H1 (cell line): ENCODE measurements at regions not wholly inside any gene's neighbourhood (a gene's known extent, or its start where the extent isn't known, plus 50 kb on each side); places are given as distances from the start of the nearest gene placed in this dataset.

Experiments
- CTCF ChIA-PET: fragments of 300-600 bp; sonication (Branson Sonifier 250); formaldehyde crosslinking; loops from one replicate; lab custom pipeline; 2021; ENCODE audit not compliant: partially characterized antibody; lab: Charles Lee
- POLR2A ChIA-PET: fragments of 300-600 bp; sonication (Branson Sonifier 250); formaldehyde crosslinking; loops from one replicate; lab custom pipeline; 2021; ENCODE audit warnings: inconsistent platforms; ENCODE audit not compliant: partially characterized antibody; lab: Charles Lee
- DNase-seq, 2 experiments: peaks; one replicate each; pipeline versions ENCODE4 v3.0.0 to v3.0.0-alpha.2; 2010 to 2022; ENCODE audit warnings: low spot score in 2 of 2, low read depth in 1 of 2, mixed read lengths in 1 of 2
- FAIRE-seq: peaks from 2 replicates; lab custom pipeline; 2011; peaks lifted over from hg19 to GRCh38; lab: Jason Lieb, UNC
- H2AFZ ChIP-seq: 2 replicates; pipeline ENCODE4 v1.8.1; 2012; ENCODE audit warnings: low read length, inconsistent platforms
- H2AK5ac ChIP-seq: 2 replicates; pipeline ENCODE4 v1.6.1; 2013; ENCODE audit warnings: low read depth, low read length
- H2BK120ac ChIP-seq: replicated peaks from 2 replicates; pipeline ENCODE3; 2013; ENCODE audit warnings: low read depth, low read length, inconsistent platforms
- H2BK12ac ChIP-seq: 2 replicates; pipeline ENCODE4 v1.6.1; 2013; ENCODE audit warnings: low read depth, low read length
- H2BK15ac ChIP-seq: 2 replicates; pipeline ENCODE4 v1.6.1; 2013; ENCODE audit warnings: low read length
- H2BK20ac ChIP-seq: 2 replicates; pipeline ENCODE4 v1.6.1; 2013; ENCODE audit warnings: low read length
- H2BK5ac ChIP-seq: 2 replicates; pipeline ENCODE4 v1.6.1; 2013; ENCODE audit warnings: low read depth, low read length
- H3K14ac ChIP-seq: 2 replicates; pipeline ENCODE4 v1.6.1; 2013; ENCODE audit warnings: inconsistent platforms; ENCODE audit not compliant: insufficient read length
- H3K18ac ChIP-seq: 2 replicates; pipeline ENCODE4 v1.6.1; 2013; ENCODE audit warnings: low read length; ENCODE audit errors: extremely low read depth
- H3K23ac ChIP-seq: 2 replicates; pipeline ENCODE4 v1.6.1; 2013; ENCODE audit warnings: inconsistent platforms; ENCODE audit not compliant: insufficient read length
- H3K23me2 ChIP-seq: 2 replicates; pipeline ENCODE4 v1.6.1; 2013; ENCODE audit warnings: low read depth, low read length
- H3K27ac ChIP-seq: 2 replicates; pipeline ENCODE4 v1.6.1; 2011; ENCODE audit warnings: low read depth, low read length, inconsistent platforms
- H3K27me3 ChIP-seq, 4 experiments: replicated peaks in 1 of 4; 1 replicate in 1 of 4; 2 replicates in 3 of 4; pipeline versions ENCODE4 v1.6.1 to v1.8.1; 2011 to 2013; ENCODE audit warnings: low read length in 3 of 4, mild to moderate bottlenecking in 3 of 4, inconsistent platforms in 2 of 4, mixed read lengths in 2 of 4, moderate library complexity in 1 of 4; ENCODE audit not compliant: control insufficient read depth in 3 of 4, insufficient read depth in 3 of 4; ENCODE audit errors: extremely low read depth in 1 of 4
- H3K36me3 ChIP-seq, 4 experiments: 2 replicates each; pipeline versions ENCODE4 v1.6.1 to v1.8.1; 2011 to 2013; ENCODE audit warnings: mild to moderate bottlenecking in 4 of 4, low read length in 3 of 4, moderate library complexity in 2 of 4, control low read depth in 1 of 4, inconsistent platforms in 1 of 4; ENCODE audit not compliant: insufficient read depth in 4 of 4, control insufficient read depth in 2 of 4
- H3K4ac ChIP-seq: replicated peaks from 2 replicates; pipeline ENCODE3; 2013; ENCODE audit warnings: low read length, low read depth, mixed read lengths, inconsistent platforms; ENCODE audit not compliant: insufficient read length
- H3K4me1 ChIP-seq, 4 experiments: replicated peaks in 1 of 4; 1 replicate in 1 of 4; 2 replicates in 3 of 4; pipeline versions ENCODE4 v1.6.1 to v1.8.1; 2011 to 2013; ENCODE audit warnings: low read length in 3 of 4, inconsistent platforms in 2 of 4, mixed read lengths in 1 of 4; ENCODE audit not compliant: insufficient read depth in 4 of 4, control insufficient read depth in 3 of 4
- H3K4me2 ChIP-seq, 2 experiments: 2 replicates each; pipeline versions ENCODE4 v1.6.1 to v1.8.1; 2011 to 2013; ENCODE audit warnings: low read depth in 2 of 2, low read length in 2 of 2, control low read depth in 1 of 2, inconsistent platforms in 1 of 2, mild to moderate bottlenecking in 1 of 2; ENCODE audit not compliant: insufficient read depth in 1 of 2
- H3K4me3 ChIP-seq, 4 experiments: fragments of 200-600, 300-600 bp in 1 of 4; sonication (generic), shearing (Covaris generic), sonication (Bioruptor Twin) in 1 of 4; 2 replicates each; pipeline versions ENCODE4 v1.5.1 to v1.8.1; 2011 to 2016; ENCODE audit warnings: low read length in 4 of 4, low read depth in 3 of 4, control low read depth in 2 of 4, inconsistent platforms in 2 of 4, mild to moderate bottlenecking in 2 of 4, mixed read lengths in 1 of 4, moderate library complexity in 1 of 4; ENCODE audit not compliant: insufficient read depth in 2 of 4; ENCODE audit errors: extremely low read depth in 1 of 4
- H3K56ac ChIP-seq: replicated peaks from 2 replicates; pipeline ENCODE3; 2013; ENCODE audit warnings: low read depth, mild to moderate bottlenecking, mixed read lengths, low read length, inconsistent platforms; ENCODE audit not compliant: insufficient read length
- H3K79me1 ChIP-seq: 2 replicates; pipeline ENCODE4 v1.6.1; 2013; ENCODE audit warnings: low read depth, low read length, control low read depth
- H3K79me2 ChIP-seq, 2 experiments: 2 replicates each; pipeline versions ENCODE4 v1.6.1 to v1.8.1; 2012 to 2013; ENCODE audit warnings: low read length in 2 of 2, mild to moderate bottlenecking in 2 of 2, inconsistent platforms in 1 of 2; ENCODE audit not compliant: insufficient read depth in 2 of 2, control insufficient read depth in 1 of 2
- H3K9ac ChIP-seq, 4 experiments: replicated peaks in 1 of 4; 1 replicate in 1 of 4; 2 replicates in 3 of 4; pipeline versions ENCODE4 v1.6.1 to v1.8.1; 2011 to 2013; ENCODE audit warnings: low read depth in 3 of 4, low read length in 3 of 4, control low read depth in 2 of 4, mild to moderate bottlenecking in 2 of 4, moderate library complexity in 2 of 4, inconsistent platforms in 1 of 4; ENCODE audit errors: extremely low read depth in 1 of 4
- H3K9me3 ChIP-seq, 2 experiments: 2 replicates each; pipeline versions ENCODE4 v1.6.1 to v1.8.1; 2012 to 2013; ENCODE audit warnings: mild to moderate bottlenecking in 2 of 2, moderate library complexity in 2 of 2, control low read depth in 1 of 2, inconsistent platforms in 1 of 2, low read depth in 1 of 2, low read length in 1 of 2, mixed read lengths in 1 of 2; ENCODE audit not compliant: insufficient read depth in 2 of 2
- H4K20me1 ChIP-seq, 2 experiments: replicated peaks in 1 of 2; 2 replicates each; pipeline versions ENCODE3 to v1.8.1; 2011 to 2013; ENCODE audit warnings: inconsistent platforms in 2 of 2, low read length in 2 of 2, mild to moderate bottlenecking in 1 of 2; ENCODE audit not compliant: insufficient read depth in 2 of 2, control insufficient read depth in 1 of 2
- H4K5ac ChIP-seq: 2 replicates; pipeline ENCODE4 v1.6.1; 2013; ENCODE audit warnings: low read length, low read depth, mixed read lengths, inconsistent platforms; ENCODE audit not compliant: insufficient read length
- H4K8ac ChIP-seq: 2 replicates; pipeline ENCODE4 v1.8.0; 2013; ENCODE audit warnings: mild to moderate bottlenecking, moderate library complexity, low read length, inconsistent platforms; ENCODE audit not compliant: insufficient read depth; ENCODE audit errors: extremely low read depth
- H4K91ac ChIP-seq: replicated peaks from 2 replicates; pipeline ENCODE3; 2013; ENCODE audit warnings: low read length, mixed read lengths, inconsistent platforms; ENCODE audit not compliant: insufficient read length
- CBX8 ChIP-seq: fragments of 300-800, 300-1000 bp; sonication (generic); IDR thresholded peaks from 2 replicates; pipeline ENCODE4 v1.7.1; 2016; ENCODE audit warnings: low read depth, low read length, borderline replicate concordance
- CHD2 ChIP-seq: IDR thresholded peaks from 2 replicates; pipeline ENCODE4 v1.6.1; 2012; ENCODE audit warnings: low read length, improper control_type of control experiment
- KDM1A ChIP-seq: fragments of 200-600, 300-600 bp; sonication (generic); IDR thresholded peaks from 2 replicates; pipeline ENCODE4 v1.7.1; 2016; ENCODE audit warnings: mild to moderate bottlenecking, low read length, borderline replicate concordance
- KDM4A ChIP-seq: IDR thresholded peaks from one replicate; pipeline ENCODE4 v1.7.1; 2012; ENCODE audit warnings: low read depth, mild to moderate bottlenecking, moderate library complexity, low read length, inconsistent platforms; ENCODE audit not compliant: severe bottlenecking
- RXRA ChIP-seq: IDR thresholded peaks from 2 replicates; pipeline ENCODE4 v1.6.1; 2011; ENCODE audit warnings: low read depth, mild to moderate bottlenecking, low read length, moderate library complexity; ENCODE audit not compliant: insufficient read depth
- SIRT6 ChIP-seq: IDR thresholded peaks from one replicate; pipeline ENCODE4 v1.7.1; 2012; ENCODE audit warnings: low read length, inconsistent platforms
- SP4 ChIP-seq: IDR thresholded peaks from 2 replicates; pipeline ENCODE4 v1.6.1; 2012; ENCODE audit warnings: low read length, inconsistent platforms
- SRF ChIP-seq: IDR thresholded peaks from 2 replicates; pipeline ENCODE4 v1.6.1; 2011; ENCODE audit warnings: mild to moderate bottlenecking, low read depth, low read length, moderate library complexity
- TAF7 ChIP-seq: optimal IDR thresholded peaks from 2 replicates; pipeline ENCODE3; 2011; ENCODE audit warnings: low read depth, mild to moderate bottlenecking, inconsistent platforms, low read length, moderate library complexity, borderline replicate concordance
- WGBS, 2 experiments: shearing (Covaris generic) in 1 of 2; methylation state at CpG; one replicate each; pipeline versions ENCODE4 v1.1.6 to v1.1.7; 2013 to 2015; ENCODE audit warnings: low lambda C conversion rate in 2 of 2, mixed read lengths in 2 of 2, inconsistent platforms in 1 of 2, low coverage in 1 of 2, missing lambda C conversion rate in 1 of 2; ENCODE audit not compliant: insufficient replicate concordance in 2 of 2, insufficient coverage in 1 of 2, insufficient read length in 1 of 2; ENCODE audit errors: extremely low coverage in 1 of 2, missing lambda C conversion rate in 1 of 2; 5-methylcytosine and 5-hydroxymethylcytosine counted together
- TF ChIP-seq, protein P1 (sequence below): IDR thresholded peaks from 2 replicates; pipeline ENCODE4 v1.6.1; 2011; ENCODE audit warnings: low read length, improper control_type of control experiment
- TF ChIP-seq, protein P2 (sequence below): IDR thresholded peaks from 2 replicates; pipeline ENCODE4 v1.6.1; 2011; ENCODE audit warnings: low read depth, mild to moderate bottlenecking, low read length; ENCODE audit not compliant: insufficient read depth
- TF ChIP-seq, protein P3 (sequence below): IDR thresholded peaks from 2 replicates; pipeline ENCODE4 v1.6.1; 2012; ENCODE audit warnings: low read length, inconsistent platforms

DNA sequence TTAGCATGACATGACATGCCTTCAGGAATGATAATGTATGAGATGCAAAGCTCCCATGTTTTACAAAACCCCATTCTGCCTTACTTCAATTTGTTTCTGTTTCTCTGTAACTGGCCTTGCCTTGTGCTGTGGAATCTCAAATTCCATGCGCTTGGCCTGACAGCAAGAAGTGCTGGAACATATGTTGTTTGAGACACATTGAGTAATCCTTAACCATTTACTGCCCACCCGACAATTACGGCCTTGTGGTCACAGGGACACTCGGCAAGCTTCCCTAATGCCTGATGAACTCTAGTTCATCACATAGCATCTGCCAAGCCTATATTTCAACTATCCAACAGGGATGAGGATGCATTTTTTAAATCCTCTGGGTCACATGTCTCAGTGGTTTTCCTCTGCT is 226.4 kb upstream of the CASK start:
- H3K14ac ChIP-seq = no peak overlapping the region
- peak; percentile 52 for FAIRE-seq
- H3K9ac ChIP-seq = no peak overlapping the region
- no peaks in the 10 kb centered on the region for H3K9me3 ChIP-seq
- no peak overlapping the region for H3K4me3 ChIP-seq
- H2BK20ac ChIP-seq = no peak overlapping the region
- no peak overlapping the region for H3K56ac ChIP-seq
- no peak for DNase-seq
- H2BK120ac ChIP-seq = no peak overlapping the region
- no peak overlapping the region for H2AK5ac ChIP-seq
- H3K18ac ChIP-seq = no peak overlapping the region
- no peak overlapping the region for H2BK12ac ChIP-seq
- no peaks in the 10 kb centered on the region for H3K27me3 ChIP-seq
- H4K20me1 ChIP-seq = no peaks in the 10 kb centered on the region
- no peak overlapping the region for H4K5ac ChIP-seq
- no peak overlapping the region for H2AFZ ChIP-seq
- POLR2A ChIA-PET = no interaction called here
- H2BK15ac ChIP-seq = no peak overlapping the region
- no peaks in the 10 kb centered on the region for H3K4me1 ChIP-seq
- no peak overlapping the region for H2BK5ac ChIP-seq
- H4K91ac ChIP-seq = no peak overlapping the region
- H3K36me3 ChIP-seq = no peaks in the 10 kb centered on the region
- H3K27ac ChIP-seq = no peak overlapping the region
- CTCF ChIA-PET = no interaction called here
- H3K23ac ChIP-seq = no peak overlapping the region
- WGBS, 2 experiments = 92% methylated on average over 4 of the region's 4 CpGs; no CpG with 5 or more reads in 1 of the 2 experiments
- no peak overlapping the region for H3K4ac ChIP-seq
- no peak overlapping the region for H4K8ac ChIP-seq
- no peaks in the 10 kb centered on the region for H3K79me1 ChIP-seq
- no peak overlapping the region for H3K4me2 ChIP-seq
- H3K79me2 ChIP-seq = no peaks in the 10 kb centered on the region
- H3K23me2 ChIP-seq = no peaks in the 10 kb centered on the region
- TF ChIP-seq SRF = no peak
- TF ChIP-seq TAF7 = no peak
- TF ChIP-seq, protein P1, sequence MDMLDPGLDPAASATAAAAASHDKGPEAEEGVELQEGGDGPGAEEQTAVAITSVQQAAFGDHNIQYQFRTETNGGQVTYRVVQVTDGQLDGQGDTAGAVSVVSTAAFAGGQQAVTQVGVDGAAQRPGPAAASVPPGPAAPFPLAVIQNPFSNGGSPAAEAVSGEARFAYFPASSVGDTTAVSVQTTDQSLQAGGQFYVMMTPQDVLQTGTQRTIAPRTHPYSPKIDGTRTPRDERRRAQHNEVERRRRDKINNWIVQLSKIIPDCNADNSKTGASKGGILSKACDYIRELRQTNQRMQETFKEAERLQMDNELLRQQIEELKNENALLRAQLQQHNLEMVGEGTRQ = no peak
- TF ChIP-seq, protein P2, sequence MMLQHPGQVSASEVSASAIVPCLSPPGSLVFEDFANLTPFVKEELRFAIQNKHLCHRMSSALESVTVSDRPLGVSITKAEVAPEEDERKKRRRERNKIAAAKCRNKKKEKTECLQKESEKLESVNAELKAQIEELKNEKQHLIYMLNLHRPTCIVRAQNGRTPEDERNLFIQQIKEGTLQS = no peak
- no peak for TF ChIP-seq CBX8
- no peak for TF ChIP-seq KDM4A
- TF ChIP-seq, protein P3, sequence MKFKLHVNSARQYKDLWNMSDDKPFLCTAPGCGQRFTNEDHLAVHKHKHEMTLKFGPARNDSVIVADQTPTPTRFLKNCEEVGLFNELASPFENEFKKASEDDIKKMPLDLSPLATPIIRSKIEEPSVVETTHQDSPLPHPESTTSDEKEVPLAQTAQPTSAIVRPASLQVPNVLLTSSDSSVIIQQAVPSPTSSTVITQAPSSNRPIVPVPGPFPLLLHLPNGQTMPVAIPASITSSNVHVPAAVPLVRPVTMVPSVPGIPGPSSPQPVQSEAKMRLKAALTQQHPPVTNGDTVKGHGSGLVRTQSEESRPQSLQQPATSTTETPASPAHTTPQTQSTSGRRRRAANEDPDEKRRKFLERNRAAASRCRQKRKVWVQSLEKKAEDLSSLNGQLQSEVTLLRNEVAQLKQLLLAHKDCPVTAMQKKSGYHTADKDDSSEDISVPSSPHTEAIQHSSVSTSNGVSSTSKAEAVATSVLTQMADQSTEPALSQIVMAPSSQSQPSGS = no peak
- no peak for TF ChIP-seq SIRT6
- no peak for TF ChIP-seq SP4
- no peak for TF ChIP-seq RXRA
- TF ChIP-seq CHD2 = no peak
- no peak for TF ChIP-seq KDM1A
